PC-3 (cell line): ENCODE measurements at regions not wholly inside any gene's neighbourhood (a gene's known extent, or its start where the extent isn't known, plus 50 kb on each side); places are given as distances from the start of the nearest gene placed in this dataset.

Experiments used
- CTCF ChIP-seq: fragments of 300-600 bp; sonication (generic); conservative IDR thresholded peaks from 2 replicates; pipeline ENCODE4 v1.5.1; 2017; ENCODE audit warnings: antibody characterized with exemption, low read depth, mild to moderate bottlenecking, low read length
- EZH2 ChIP-seq: fragments of 300-600 bp; sonication (generic); IDR thresholded peaks from one replicate; pipeline ENCODE4 v1.6.1; 2017; ENCODE audit warnings: antibody characterized with exemption, mild to moderate bottlenecking, low read length; ENCODE audit not compliant: unreplicated experiment
- EZH2phosphoT487 ChIP-seq: fragments of 300-600 bp; sonication (generic); IDR thresholded peaks from 2 replicates; pipeline ENCODE4 v1.6.1; 2018; ENCODE audit warnings: mild to moderate bottlenecking, antibody characterized with exemption, low read length, borderline replicate concordance

- TF ChIP-seq CTCF (no peak), EZH2 (no peak), EZH2phosphoT487 (no peak)
Measured at GRCh38 chr3:102133376-102133775, 284.1 kb downstream of the NFKBIZ start.
